Fibroblast of pulmonary artery (primary cell): ENCODE measurements at regions not wholly inside any gene's neighbourhood (a gene's known extent, or its start where the extent isn't known, plus 50 kb on each side); places are given as distances from the start of the nearest gene placed in this dataset.

Source experiments
- DNase-seq: peaks from one replicate; pipeline ENCODE4 v3.0.0-alpha.2; 2010; ENCODE audit warnings: low read depth
- H3K4me3 ChIP-seq: replicated peaks from 2 replicates; pipeline ENCODE4 v1.5.1; 2011; ENCODE audit warnings: low read depth, mild to moderate bottlenecking, control low read depth, low read length, moderate library complexity
- CTCF ChIP-seq: IDR thresholded peaks from 2 replicates; pipeline ENCODE4 v1.5.1; 2011; ENCODE audit warnings: mild to moderate bottlenecking, control low read depth, low read length, inconsistent platforms; ENCODE audit errors: missing control alignments

- H3K4me3 ChIP-seq, result no peak overlapping the region
- no peak for TF ChIP-seq CTCF
- no peak for DNase-seq
Observed at GRCh38 chr5:56426693-56427092, 193.6 kb upstream of the ANKRD55 start.

GRCh38 chr5:56422076-56422762 is 189.1 kb upstream of the ANKRD55 start:
- no peak for TF ChIP-seq CTCF
- no peak overlapping the region for H3K4me3 ChIP-seq

GRCh38 chr5:56421246-56422075 is 188.3 kb upstream of the ANKRD55 start:
- TF ChIP-seq CTCF, result no peak
- DNase-seq, result no peak
- no peak overlapping the region for H3K4me3 ChIP-seq

More at GRCh38 chr5:56422076-56422762, 189.1 kb upstream of the ANKRD55 start:
- DNase-seq, result no peak

- TF ChIP-seq CTCF, result no peak
- H3K4me3 ChIP-seq, result no peak overlapping the region
- DNase-seq, result no peak
Observed at GRCh38 chr5:56420323-56420722, 187.2 kb upstream of the ANKRD55 start.

GRCh38 chr5:56419667-56420066 is 186.5 kb upstream of the ANKRD55 start:
- TF ChIP-seq CTCF, result no peak
- no peak overlapping the region for H3K4me3 ChIP-seq
- DNase-seq, result no peak

GRCh38 chr5:56415356-56415765 is 182.2 kb upstream of the ANKRD55 start:
- H3K4me3 ChIP-seq, result no peak overlapping the region
- no peak for TF ChIP-seq CTCF
- peak; percentile 84 for DNase-seq
